HG02610 (cell line): ENCODE measurements at regions not wholly inside any gene's neighbourhood (a gene's known extent, or its start where the extent isn't known, plus 50 kb on each side); places are given as distances from the start of the nearest gene placed in this dataset.
"Not testable (repeated sequence)": the region's sequence is repeated elsewhere in the genome, so short reads cannot be mapped to it uniquely, and the experiment has no call there.

Experiments used
- ATAC-seq: cut with Tn5 transposase; IDR thresholded peaks from one replicate; pipeline ENCODE4 v1.9.1; 2021; ENCODE audit warnings: mild to moderate bottlenecking, moderate library complexity; ENCODE audit not compliant: unreplicated experiment

DNA sequence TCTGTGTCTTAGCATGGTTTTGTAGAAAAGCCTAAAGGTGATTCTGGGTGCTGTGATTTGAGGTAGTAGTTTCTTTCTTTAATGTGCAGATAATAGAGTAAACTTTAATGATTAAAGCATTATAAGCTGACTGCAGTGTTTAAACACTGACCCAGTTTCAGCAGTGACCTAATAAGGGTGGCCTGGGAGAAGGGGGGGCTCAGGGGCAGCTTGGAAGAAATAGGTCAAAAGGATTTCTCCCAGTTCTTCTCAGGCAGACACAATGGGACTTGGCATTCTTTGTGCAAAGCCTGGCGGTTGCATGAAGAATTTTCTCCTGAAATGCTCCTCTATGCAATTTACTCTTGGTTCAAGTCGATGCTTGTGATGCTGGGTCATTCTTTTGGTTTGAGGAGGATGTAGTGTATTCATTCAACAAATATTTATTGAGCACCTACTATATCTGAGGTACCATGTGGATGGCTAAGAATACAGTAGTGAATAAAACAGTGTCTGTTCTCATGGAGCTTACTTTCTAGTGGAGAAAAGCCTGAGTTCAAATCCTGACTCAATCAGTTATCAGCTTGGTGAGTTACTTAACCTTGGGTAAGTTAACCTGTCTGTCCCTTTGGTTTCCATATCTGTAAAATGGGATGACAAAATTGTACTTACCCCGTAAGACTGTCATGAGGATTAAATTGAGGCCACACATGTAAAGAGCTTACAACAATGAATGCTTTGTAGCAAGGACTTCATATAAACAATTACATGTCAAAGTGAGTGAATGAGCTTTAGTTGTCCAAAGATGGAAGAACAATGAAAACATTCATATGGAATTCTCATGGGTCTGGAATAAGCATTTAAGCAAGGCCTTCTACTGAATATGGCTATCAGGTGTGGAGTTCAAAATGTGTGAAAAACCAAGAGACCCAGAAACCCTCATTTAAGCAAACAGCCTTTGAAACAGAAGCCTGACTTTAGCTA is 210.2 kb downstream of the KCNRG start:
- no peak for ATAC-seq

DNA sequence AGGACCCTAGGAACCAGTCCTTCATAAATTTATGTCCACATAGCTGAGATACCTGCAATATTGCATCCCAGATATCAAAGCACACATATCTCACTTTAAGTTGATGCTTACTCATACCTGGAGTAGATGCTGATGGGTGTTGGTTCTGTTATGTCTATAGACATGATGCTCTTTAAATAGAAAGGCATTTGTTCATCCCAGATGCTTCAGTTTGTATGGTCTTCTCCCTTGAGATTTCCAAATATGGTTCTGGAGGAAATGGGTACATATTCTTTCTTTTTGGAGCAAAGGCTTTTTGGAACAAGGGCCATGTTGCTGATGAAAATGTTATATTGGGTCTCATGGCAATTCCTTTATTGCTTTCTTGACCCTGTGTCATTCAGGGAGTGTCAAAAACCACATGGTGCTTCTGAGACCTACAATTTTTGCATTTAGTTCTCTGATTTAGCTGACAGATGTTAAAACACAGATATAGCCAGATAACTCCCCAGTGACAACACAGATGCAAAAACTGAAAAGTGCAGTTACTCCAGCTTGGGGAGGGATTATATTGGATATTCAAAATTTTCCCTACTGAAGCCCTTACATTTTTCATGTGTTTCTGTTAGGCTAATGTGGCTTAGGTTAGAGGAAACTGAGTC is 211.4 kb downstream of the KCNRG start:
- peak; percentile 69 for ATAC-seq

DNA sequence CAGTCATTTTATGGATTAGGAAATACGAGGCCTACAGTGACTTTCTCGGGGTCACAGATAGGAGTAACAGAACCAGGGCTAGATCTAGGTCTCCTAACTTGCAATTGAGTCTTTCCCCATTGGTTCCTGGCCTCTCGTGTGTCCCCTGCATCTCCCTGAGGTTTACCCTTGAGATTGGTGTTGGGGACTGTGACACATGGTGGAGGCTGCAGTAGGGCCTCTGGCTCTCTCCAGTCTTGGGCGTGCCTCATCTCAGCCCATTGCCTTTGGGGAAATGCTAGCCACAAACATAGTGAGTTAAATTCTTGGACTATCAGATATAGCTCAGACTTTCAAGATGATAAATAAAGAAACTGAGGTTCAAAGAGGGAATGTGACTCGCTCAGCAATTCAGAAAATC is 212.1 kb downstream of the KCNRG start:
- no peak for ATAC-seq

DNA sequence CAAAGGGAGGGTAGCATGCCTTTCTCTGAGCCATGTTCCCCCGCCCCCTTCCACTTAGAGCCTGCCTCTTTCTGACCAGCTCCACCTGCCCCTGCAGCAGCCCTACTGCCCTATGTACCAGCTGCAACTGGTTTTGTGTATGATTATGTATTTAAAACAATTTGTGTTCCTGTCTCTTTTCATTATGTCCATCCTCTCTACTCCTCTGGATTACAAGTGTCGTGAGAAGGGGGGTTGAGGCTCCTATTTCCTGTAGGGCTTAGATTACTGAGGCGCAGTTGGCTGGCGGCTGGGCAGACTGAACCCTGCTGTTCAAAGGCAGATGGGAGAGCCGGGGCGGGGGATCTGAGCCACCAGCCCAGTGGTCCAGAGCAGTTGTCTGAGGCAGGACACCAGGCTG is 213.3 kb downstream of the KCNRG start:
- no peak for ATAC-seq

DNA sequence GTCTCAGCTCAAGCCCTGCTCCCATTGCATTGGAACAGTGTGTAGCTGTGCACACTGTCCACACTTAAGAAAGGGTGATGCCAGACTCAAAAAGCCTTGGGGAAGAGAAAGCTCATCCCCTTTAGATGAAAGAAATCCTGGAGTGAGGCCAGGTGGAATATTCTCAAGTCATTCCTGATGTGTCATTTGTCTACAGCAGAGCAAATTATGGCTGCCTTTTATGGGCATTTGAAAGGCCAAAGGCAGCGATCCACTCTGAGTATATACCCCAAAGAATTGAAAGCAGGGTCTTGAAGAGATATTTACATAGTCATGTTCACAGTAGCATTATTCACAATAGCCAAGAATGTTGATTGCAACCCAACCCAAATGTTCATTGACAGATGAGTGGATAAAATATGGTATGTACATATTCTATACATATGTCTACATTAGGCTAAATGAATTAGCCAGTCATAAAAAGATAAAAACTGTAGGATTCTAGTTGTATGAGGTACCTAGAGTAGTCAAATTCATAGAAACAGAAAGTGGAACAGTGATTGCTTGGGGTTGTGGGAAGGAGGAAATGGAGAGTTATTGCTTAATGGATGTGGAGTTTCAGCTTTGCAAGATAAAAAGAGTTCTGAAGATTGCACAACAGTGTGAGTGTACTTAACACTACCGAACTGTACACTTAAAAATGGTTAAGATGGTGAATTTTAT is 214.9 kb downstream of the KCNRG start:
- peak; percentile 46 for ATAC-seq

DNA sequence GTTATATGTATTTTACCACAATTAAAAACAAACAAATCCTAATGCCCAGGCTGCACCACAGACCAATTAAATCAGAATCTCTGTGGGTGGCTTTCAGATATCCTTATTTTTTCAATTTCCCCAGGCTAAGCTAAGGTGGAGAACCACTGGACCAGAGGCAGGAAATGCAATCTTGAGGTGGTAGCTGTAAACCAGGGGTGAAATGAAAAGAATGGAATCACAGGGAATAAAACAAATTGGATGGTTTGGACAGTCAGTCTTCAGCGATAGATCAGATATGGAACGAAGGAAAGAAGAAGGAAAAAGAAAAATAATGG is 215.4 kb downstream of the KCNRG start:
- ATAC-seq: no peak

DNA sequence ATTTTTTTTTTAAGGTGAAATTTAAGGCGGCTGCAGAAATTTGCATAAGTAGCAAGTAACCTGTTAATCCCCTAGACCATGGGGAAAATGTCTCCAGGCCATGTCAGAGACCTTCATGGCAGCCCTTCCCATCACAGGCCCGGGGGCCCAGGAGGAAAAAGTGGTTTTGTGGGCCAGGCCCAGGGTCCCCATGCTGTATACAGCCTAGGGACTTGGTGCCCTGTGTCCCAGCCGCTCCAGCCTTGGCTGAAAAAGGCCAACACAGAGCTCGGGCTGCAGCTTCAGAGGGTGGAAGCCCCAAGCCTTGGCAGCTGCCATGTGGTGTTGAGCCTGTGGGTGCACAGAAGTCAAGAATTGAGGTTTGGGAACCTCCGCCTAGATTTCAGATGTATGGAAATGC is 218.3 kb downstream of the KCNRG start:
- ATAC-seq: not testable (repeated sequence)

DNA sequence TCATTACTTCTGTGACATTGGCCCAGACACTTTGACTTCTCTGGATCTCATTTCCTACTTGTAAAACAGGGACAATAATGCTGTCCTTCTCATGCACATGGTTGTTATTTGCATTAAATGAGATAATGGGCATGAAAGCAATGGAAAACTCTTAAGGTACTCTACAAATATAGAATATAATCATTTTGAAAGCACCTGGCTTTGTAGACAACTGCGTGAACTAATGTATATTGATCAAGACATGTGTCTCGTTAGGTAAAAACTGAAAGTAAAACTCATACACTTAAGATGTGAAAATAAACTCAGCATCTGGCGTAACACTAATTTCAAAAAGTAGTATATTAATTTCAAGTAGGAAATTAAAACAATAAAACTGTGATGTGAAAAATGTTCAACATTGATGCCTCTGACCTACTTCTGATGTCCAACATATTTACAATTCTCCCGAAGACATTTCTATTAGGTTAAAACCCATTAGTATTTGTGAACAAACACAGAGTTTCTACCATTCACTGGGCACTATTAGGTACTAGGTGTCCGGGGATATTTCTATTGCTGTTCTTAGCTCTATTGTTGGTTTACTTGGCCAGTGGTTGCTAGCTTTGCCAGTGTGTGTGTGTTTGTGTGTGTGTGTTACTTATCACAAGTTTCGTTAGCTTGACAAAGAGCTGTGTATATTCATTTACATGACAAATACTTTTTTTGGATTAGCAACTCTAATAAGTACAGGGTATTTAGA is 220.5 kb downstream of the KCNRG start:
- ATAC-seq: no peak

DNA sequence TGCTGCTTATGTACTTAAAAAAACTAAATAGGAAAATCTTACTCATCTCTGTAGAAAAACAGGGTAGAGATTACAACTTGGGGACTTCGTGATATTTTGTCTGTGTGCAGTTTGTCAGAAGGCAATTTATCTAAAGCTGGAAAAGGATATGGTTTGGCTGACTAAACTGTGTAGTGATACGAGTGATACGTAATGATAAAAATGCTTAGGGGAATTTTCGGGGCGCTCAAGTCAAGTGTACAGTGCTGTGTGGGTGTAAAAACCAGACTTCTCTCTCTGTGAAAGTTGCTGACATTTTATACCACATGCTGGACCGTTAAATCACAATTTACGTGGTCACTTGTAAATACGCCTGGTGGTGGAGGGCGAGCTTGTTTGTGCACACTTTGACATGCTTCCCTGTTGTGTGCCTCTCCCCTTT is 221.7 kb downstream of the KCNRG start:
- peak; percentile 94 for ATAC-seq

DNA sequence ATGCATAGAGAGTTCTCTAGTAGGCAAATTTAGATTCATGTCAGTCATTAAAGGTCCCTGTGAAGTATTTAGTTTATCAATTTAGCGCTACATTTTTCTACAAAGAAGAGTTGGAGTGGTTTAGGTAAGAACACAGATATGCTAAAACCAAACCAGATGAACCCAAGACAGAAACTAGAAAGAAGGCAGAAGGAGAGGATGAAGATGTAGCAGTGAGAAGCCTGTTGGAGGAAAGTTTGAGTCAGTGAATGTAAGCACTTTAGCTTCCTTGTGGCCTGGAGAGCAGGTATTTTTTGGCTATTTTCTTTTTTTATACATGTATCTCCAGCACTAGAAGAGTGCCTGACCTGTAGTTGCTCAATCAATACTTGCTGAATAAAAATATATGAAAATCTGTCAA is 223.7 kb downstream of the KCNRG start:
- ATAC-seq: no peak

DNA sequence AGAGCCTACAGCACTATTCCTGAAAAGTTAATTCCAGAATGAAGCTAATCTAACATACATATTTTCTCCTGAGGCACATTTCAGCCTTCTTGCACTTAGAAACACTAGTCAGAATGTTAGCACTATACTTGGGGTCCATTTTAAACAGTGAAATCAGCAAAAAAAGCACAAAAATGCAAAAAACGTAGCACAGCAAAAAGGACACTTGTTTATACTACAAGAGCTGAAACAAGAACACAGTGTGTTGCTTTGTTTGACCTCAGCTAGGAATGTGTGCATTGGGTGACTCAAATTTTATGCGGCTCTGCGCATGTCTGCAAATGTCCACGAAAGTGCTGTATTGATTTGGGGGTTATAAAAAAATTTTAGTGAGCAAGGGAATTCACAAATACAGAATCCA is 226.2 kb downstream of the KCNRG start:
- ATAC-seq: no peak

DNA sequence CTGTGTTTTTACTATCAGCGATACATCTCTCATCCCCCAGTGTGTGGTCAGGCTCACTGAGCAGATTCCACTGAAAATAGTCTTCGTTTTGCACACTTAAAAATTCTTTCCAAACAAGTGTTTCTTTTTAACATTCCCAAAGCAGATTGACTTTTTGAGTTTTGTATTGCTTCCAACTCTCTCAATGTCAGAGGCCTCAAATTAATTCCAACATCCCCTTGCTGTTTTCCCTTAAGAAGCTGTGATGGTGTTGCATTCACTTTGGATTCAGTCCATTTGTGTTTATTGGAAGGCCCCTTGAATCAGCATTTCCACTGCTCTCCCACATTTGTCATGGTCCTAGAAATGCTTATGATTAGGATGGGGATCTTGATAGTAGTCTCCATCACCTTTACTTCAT is 228.7 kb downstream of the KCNRG start:
- no peak for ATAC-seq

DNA sequence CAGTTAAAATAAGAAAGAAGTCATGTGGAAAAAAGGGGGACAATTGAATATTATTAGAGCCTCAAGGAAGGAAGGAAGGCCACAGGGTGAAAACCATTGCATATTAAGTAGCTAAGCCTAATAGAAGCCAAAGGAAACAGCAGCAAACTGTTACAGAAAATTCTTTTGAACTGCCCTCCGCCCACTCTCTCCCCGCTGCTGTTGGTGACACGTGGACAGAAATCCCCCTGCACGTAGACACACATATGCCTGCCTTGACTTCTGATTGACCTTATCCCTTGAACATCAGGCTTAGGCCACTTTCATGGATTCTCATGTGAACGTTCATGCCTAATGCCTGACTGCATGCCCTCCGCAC is 229.1 kb downstream of the KCNRG start:
- ATAC-seq: peak; percentile 12

DNA sequence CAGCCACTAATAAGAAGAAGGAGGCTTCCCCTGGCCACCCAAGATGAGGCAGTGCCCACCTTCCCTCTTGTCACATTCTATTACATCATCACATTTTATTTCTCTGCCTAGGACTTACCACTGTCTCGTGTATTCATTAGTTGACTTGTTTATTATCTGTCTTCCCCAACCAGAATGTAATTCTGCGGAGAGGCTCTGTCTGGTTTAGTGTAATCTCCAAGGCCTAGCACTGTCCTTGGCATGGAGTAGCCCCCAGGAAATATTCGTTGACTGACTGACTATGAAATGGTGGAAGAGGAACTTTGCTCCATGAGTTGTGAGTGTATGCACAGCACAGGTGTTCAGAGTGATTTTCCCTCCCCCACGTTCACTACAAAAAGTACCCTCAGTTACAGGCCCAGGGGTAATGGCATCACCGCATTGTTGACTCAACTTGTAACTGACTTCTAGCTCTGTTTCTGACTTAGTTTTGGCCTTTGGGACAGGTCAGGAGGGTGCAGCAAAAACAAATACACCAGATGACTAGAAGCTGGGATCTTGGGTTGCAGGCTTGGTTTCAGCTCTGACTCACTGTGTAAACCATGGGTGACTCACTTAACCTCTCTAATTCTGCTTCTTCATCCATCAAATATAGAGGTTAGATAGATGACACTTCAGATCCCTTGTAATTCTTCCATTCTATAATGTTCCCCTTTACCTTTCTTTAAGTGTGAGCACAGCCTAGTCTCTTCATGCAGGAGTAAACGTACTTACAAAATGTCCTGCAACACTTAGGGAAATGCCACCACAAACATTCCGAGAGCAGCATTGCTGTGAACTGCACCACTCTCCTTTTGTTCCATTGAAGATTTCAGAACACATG is 229.7 kb downstream of the KCNRG start:
- ATAC-seq: peak; percentile 98

DNA sequence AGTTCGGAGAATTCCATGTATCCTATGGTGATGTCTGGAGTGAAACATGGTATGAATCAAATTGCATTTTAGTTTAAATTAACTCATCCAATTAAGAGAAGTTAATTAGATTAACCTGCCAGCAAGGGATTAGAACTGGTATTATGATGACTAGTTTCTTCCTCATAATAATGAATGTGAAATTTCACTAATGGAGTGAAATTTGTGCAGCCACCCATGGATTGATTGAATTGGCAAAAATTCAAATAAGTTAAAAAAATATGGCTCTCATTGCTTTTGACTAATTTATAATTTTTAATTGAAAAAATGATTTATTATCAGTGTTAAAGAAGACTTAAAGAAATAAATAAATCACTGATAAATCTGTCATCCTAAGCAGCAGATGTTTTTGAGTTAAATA is 232.0 kb downstream of the KCNRG start:
- ATAC-seq: no peak

DNA sequence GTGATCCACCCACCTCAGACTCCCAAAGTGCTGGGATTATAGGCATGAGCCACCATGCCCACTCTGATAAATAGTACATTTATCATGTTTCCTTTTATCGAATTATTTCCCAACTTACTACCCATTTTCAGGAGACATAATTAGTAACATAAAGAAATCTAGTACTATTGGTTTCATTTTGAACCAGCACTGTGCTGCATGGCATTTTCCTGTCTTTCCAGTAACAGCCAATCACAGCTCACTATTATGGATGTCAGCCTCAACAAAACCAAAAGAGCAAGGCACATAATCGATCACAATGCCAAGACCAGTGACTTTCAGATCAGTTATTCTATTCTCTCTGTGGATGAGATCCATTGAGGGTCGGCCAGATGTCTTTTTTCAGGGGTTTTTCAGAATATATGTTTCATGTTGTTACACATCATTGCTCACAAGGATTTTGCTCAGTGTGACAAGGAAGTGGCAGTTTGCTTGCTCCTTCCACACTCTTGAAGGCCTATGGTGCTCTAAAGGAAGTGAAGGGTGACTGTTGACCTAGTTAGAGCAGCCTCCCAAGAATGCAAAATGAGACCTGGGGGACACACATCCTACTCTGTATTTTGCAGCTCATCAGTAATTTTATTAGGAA is 233.4 kb downstream of the KCNRG start:
- no peak for ATAC-seq

DNA sequence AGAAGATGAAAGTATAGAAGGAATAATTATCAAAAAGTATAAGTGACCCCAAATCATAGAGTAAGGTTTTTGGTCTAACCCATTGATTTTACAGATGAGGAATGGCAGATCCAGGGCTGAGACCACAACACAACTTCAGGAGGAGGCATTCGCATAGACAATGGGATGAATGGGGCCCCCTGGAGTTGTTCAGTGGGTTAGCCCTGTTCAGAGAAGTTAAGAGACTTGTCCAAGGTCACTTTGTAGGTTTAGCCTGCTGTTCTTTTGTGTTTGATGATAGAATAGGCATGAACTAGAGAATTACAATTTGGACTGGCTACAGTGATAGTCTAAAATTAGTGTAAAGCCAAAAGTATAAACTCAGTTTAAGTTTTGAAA is 233.9 kb downstream of the KCNRG start:
- no peak for ATAC-seq

DNA sequence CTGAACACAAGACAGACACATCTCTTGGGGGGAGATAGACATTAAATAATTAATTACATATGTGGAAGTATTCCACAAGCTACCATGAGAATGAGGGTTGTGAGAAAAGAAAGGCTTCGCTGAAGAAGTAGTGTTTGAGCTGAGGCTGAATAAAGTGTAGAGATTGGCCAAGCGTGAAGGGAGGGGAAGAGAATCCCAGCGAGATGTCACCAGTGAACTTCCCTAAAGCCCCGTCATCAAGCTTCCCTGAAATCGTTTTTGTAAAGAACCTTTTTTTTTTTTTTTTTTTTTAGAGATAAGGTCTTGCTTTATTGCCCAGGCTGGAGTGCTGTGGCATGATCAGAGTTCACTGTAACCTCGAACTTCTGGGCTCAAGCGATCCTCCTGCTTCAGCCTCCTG is 235.2 kb downstream of the KCNRG start:
- ATAC-seq: no peak

DNA sequence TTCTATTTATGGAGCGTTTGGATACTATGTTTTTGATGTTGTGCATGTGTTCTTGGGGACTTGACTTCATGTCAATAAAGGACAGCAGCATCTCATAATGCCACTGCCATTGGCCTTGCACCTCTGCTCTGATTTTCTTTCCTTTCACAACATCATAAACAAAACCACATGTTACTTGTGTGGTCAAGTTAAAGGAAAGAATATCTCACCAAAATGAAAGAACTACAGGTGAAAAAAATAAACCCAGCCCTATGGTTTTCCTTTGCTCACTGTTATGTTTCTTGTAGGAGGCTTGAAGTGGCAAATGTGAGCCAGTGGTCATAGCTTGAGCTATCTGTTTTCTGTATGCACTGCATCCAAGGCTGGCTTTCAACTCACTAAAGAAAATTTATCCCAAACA is 240.4 kb downstream of the KCNRG start:
- no peak for ATAC-seq
